Heart right ventricle (tissue), 16 donors: ENCODE measurements at regions not wholly inside any gene's neighbourhood (a gene's known extent, or its start where the extent isn't known, plus 50 kb on each side); places are given as distances from the start of the nearest gene placed in this dataset.

ENCODE experiments used
- ATAC-seq, 8 donors: fragments of 200-7000 bp; cut with Tn5 transposase; one replicate each; pipeline ENCODE4 v1.9.1; 2020; ENCODE audit warnings: mild to moderate bottlenecking in 8 of 8, moderate library complexity in 8 of 8, moderate number of reproducible peaks in 1 of 8
- DNase-seq, 2 donors: peaks; one replicate each; pipeline ENCODE4 v3.0.0-alpha.2; 2020
- H3K27ac ChIP-seq, 10 donors: fragments of 200-600 bp; sonication (generic) in 2 of 10; one replicate each; pipeline versions ENCODE4 v1.5.0 to v1.8.0; 2020 to 2022; ENCODE audit warnings: mild to moderate bottlenecking in 3 of 10
- H3K27me3 ChIP-seq, 7 donors: fragments of 200-600 bp; one replicate each; pipeline ENCODE4 v1.8.0; 2021 to 2022; ENCODE audit warnings: mild to moderate bottlenecking in 2 of 7
- H3K36me3 ChIP-seq, 9 donors: fragments of 200-600 bp; sonication (generic) in 1 of 9; one replicate each; pipeline versions ENCODE4 v1.5.0 to v1.8.0; 2020 to 2022; ENCODE audit warnings: mild to moderate bottlenecking in 2 of 9
- H3K4me1 ChIP-seq, 9 donors: fragments of 200-600 bp; sonication (generic) in 1 of 9; one replicate each; pipeline versions ENCODE4 v1.5.0 to v1.8.0; 2020 to 2022; ENCODE audit warnings: mild to moderate bottlenecking in 4 of 9
- H3K4me3 ChIP-seq, 10 donors: fragments of 200-600 bp; sonication (generic) in 2 of 10; one replicate each; pipeline versions ENCODE4 v1.5.0 to v1.8.0; 2020 to 2022; ENCODE audit warnings: mild to moderate bottlenecking in 7 of 10, moderate library complexity in 2 of 10
- H3K9me3 ChIP-seq, 11 donors: fragments of 200-600 bp in 10 of 11; sonication (generic) in 2 of 11; one replicate each; pipeline versions ENCODE4 v1.5.0 to v1.8.0; 2013 to 2022; ENCODE audit warnings: mild to moderate bottlenecking in 2 of 11, control low read depth in 1 of 11, moderate library complexity in 1 of 11
- WGBS, 2 donors: extraction: QIAGEN DNeasy Blood & Tissue Kit; methylation state at CpG; one replicate each; pipeline ENCODE4 v1.1.7; 2013; ENCODE audit warnings: inconsistent platforms in 1 of 2; 5-methylcytosine and 5-hydroxymethylcytosine counted together
- intact Hi-C, 10 donors: fragments of 100-400 bp; cut with DNase I; formaldehyde crosslinking; loops; one replicate each; pipeline versions ENCODE4 v1.11.1 to v1.14.2; 2022
- TF ChIP-seq, protein P1 (sequence below), 9 donors: fragments of 200-600 bp; sonication (generic) in 2 of 9; IDR thresholded peaks; one replicate each; pipeline versions ENCODE4 v1.5.0 to v1.8.0; 2021 to 2022; ENCODE audit warnings: antibody characterized with exemption in 9 of 9, mild to moderate bottlenecking in 5 of 9, moderate library complexity in 1 of 9
- donor health status: Arrhythmogenic right ventricular cardiomyopathy.
- donor health status: ischemic (EF 13 %, LVEDD 7.1; RV severe dilation, severe dysfunction).
- donor health status: healthy with polysubstance abuse.
- donor health status: DM: no; HTN: yes; CAD: no.
- donor health status: DM: no; HTN: no; CAD: no.
- donor health status: ischemic (EF 25% LVEDD 6.9; RV normal size, moderate dysfunction).
- donor health status: ischemic (EF 25% LVEDD 5.7; RV mildly dilated, moderate dysfunction).
- donor health status: healthy.
- donor health status: DM: yes; HTN: yes; CAD: no.
- donor health status: Ischemic cardiomyopathy.
- donor health status: ischemic (EF 35%, LVEDD 5.7; RV mildly dilated, moderate dysfunction).
- donor health status: nonischemic (EF 11% LVEDD 7.7; RV severe dilation, severe dysfunction).
- donor health status: DM: yes; HTN: yes; CAD: no.
- donor health status: PGD.
- donor health status: ischemic (EF 29% LVEDD 5.4; RV normal size, mild dysfunction).
- donor health status: nonischemic (EF 23%, LVEDD 6.1; RV moderate dilation, normal function).

DNA sequence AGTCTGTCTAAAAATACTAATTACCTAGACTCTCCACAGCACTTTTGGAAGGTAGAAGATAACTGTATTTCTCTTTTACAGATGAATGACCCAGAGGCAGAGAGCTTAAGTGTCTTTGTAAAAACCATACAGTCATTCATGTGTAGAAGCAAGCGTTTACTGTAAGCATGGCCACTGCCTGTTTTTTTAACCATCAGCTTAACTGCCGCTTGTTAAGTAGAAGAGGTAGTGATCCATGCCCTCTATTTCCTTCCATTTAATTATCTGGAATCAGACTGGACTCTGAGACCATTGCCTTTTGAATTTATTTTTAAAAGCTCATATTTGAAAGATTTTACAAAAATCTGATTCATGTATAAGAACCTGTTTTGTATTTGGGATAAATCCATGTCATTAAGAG is 111.2 kb upstream of the TECRL start:
- no peak for ATAC-seq
- TF ChIP-seq, protein P1, sequence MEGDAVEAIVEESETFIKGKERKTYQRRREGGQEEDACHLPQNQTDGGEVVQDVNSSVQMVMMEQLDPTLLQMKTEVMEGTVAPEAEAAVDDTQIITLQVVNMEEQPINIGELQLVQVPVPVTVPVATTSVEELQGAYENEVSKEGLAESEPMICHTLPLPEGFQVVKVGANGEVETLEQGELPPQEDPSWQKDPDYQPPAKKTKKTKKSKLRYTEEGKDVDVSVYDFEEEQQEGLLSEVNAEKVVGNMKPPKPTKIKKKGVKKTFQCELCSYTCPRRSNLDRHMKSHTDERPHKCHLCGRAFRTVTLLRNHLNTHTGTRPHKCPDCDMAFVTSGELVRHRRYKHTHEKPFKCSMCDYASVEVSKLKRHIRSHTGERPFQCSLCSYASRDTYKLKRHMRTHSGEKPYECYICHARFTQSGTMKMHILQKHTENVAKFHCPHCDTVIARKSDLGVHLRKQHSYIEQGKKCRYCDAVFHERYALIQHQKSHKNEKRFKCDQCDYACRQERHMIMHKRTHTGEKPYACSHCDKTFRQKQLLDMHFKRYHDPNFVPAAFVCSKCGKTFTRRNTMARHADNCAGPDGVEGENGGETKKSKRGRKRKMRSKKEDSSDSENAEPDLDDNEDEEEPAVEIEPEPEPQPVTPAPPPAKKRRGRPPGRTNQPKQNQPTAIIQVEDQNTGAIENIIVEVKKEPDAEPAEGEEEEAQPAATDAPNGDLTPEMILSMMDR (IDR thresholded peaks at IDR 0.05): no peak

DNA sequence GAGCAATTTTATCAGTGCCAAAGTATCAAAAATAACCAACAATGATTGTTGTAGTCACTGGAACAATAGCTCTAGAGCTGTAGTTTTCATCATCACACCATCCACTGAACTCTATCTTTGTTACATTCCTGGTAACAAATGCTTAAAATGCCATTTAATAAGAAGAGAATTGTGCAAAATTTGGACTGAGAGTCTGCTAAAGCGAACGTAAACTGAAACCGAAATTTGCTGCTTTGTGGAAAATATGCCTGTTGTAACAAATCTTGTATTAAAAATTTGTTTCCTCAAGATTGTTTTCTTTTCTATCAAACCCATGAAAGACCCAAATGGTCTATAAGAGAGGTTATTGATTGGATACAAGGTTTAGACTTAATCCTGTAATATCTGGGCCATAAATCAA is 109.3 kb upstream of the TECRL start:
- intact Hi-C loops: no loop called here
- Histone ChIP-seq H3K4me1 (no peaks in the 10 kb centered on the region), H3K27ac (no peak overlapping the region), H3K27me3 (no peaks in the 10 kb centered on the region), H3K4me3 (no peak overlapping the region), H3K9me3 (peaks cover 0 to 5% (median 0%) of the 10 kb centered on the region in 11 donors), H3K36me3 (no peaks in the 10 kb centered on the region)
- ATAC-seq: no peak
- WGBS, 2 donors: 86 to 91% methylated on average over 3 of the region's 3 CpGs
- no peak for DNase-seq
- TF ChIP-seq, protein P1 (IDR thresholded peaks at IDR 0.05): no peak

More for the DNA sequence above, 111.2 kb upstream of the TECRL start:
- no peak overlapping the region for H3K4me3 ChIP-seq
- H3K4me1 ChIP-seq: no peaks in the 10 kb centered on the region
- 67 to 73% methylated on average over 2 of the region's 2 CpGs for WGBS, 2 donors
- no peaks in the 10 kb centered on the region for H3K27me3 ChIP-seq
- intact Hi-C loops: no loop called here
- no peaks in the 10 kb centered on the region for H3K36me3 ChIP-seq
- H3K27ac ChIP-seq: no peak overlapping the region
- no peak for DNase-seq
- peaks cover 0 to 15% (median 0%) of the 10 kb centered on the region in 11 donors for H3K9me3 ChIP-seq

DNA sequence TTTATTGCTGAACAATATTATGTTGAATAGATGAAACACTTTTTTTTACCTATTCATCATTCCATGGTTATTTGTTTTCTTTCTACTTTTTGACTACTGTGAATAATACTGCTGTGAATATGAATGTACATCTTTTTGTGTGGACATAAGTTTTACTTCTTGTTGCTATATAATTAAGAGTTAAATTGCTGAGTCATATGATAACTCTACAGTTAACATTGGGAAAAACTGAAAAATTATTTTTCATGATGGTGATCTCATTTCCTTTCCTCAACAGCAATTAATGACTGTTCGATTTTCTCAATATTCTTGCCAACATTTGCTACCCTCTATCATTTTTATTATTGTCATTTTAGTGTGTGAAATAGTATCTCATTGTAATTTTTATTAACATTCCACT is 106.9 kb upstream of the TECRL start:
- Histone ChIP-seq H3K9me3 (peaks cover 0 to 5% (median 0%) of the 10 kb centered on the region in 11 donors), H3K4me3 (no peak overlapping the region), H3K27ac (no peak overlapping the region), H3K36me3 (no peaks in the 10 kb centered on the region), H3K4me1 (no peaks in the 10 kb centered on the region), H3K27me3 (no peaks in the 10 kb centered on the region)
- DNase-seq (no peak), ATAC-seq (no peak)
- 49 to 64% methylated on average over 1 of the region's 1 CpG for WGBS, 2 donors
- TF ChIP-seq, protein P1 (IDR thresholded peaks at IDR 0.05): no peak
- intact Hi-C loops: no loop called here

DNA sequence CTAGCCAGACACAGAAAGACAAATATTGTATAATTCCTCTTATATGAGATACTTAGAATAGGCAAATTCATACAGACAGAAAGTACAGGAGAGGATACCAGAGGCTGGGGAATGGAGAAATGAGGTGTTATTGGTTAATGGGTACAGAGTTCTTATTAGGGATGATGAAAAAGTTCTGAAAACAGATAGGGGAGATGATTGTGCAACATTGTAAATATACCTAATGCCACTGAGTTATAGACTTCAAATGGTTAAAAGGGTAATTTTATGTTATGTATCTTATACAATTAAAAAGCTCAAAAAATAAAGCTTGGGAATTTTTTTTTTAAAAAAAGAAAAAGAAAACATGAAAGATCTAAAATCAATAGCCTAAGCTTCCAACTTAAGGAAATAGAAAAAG is 98.8 kb upstream of the TECRL start:
- peaks cover 0 to 22% (median 0%) of the 10 kb centered on the region in 11 donors for H3K9me3 ChIP-seq
- TF ChIP-seq, protein P1 (IDR thresholded peaks at IDR 0.05): no peak
- ATAC-seq (no peak), DNase-seq (no peak)
- H3K36me3 ChIP-seq: no peaks in the 10 kb centered on the region
- H3K4me1 ChIP-seq: peaks cover 0 to 5% (median 0%) of the 10 kb centered on the region in 9 donors
- H3K27me3 ChIP-seq: no peaks in the 10 kb centered on the region
- intact Hi-C loops: no loop called here
- no peak overlapping the region for H3K4me3 ChIP-seq
- no peak overlapping the region for H3K27ac ChIP-seq
